Nucleus accumbens (tissue), 56 donors: ENCODE measurements at regions not wholly inside any gene's neighbourhood (a gene's known extent, or its start where the extent isn't known, plus 50 kb on each side); places are given as distances from the start of the nearest gene placed in this dataset.
"Not testable (repeated sequence)": the region's sequence is repeated elsewhere in the genome, so short reads cannot be mapped to it uniquely, and the experiment has no call there.

Source experiments
- DNase-seq, 56 donors: peaks; one replicate each; lab custom pipeline; 2025; lab: John Stamatoyannopoulos, UW

GRCh38 chr7:121504482-121504881, 108.4 kb upstream of the FAM3C start:
- no peak for DNase-seq

- no peak for DNase-seq
These were observed 107.6 kb upstream of the FAM3C start for GRCh38 chr7:121503730-121504129.

DNA sequence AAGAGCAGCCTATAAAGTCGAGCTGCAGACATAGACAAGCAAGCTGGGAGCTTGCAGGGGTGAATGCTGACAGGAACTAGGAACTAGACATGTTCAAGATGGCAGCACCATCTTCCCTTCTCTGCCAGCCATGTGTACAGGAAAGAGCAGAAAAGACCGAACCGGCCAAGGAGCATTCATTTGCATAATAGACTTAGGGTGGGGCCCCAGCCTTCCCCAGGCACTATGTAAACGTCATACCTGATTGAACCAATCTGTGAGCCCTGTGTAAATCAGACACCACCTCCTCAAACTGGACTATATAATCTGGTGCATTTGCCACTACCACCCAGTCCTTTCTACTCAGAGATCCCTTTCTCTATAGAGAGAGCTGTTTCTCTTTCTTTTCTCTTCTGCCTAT, 106.9 kb upstream of the FAM3C start:
- no peak for DNase-seq

DNA sequence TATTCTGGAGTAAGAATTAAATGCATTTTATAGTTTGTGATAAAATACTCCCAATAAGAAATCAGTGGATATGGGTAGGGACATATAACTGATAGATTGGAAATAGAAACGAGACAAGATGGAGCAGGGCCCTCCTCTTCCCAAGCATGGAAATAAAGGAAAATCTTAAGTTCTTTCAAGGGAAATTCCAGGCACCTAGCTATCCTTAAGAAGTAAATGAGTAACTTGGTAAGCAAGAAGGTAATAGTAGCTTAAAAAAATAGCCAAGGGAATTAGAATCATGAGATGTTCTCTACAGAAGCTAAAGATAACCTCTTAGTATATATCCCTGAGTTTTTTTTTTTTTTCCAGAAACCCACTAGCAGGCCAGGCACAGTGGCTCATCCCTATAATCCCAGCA, 105.5 kb upstream of the FAM3C start:
- DNase-seq, result no peak

GRCh38 chr7:121500360-121501058, 104.4 kb upstream of the FAM3C start:
- DNase-seq, result no peak

DNA sequence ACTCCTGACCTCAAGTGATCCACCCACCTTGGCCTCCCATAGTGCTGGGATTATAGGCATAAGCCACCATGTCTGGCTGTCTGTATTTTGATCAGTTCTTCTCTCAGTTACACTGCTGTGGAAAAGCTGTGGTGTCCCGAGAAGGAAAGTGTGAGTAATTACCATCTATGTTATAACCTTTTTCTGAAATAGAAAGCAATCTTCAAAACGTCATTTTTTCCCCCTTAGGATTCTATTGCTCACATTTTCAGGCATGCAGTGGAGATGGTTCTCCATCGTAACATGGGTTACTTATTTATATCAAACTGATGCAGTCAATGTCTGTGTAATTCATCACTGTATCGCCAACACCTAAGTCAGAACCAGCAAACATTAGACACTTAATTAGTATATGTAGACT, 103.5 kb upstream of the FAM3C start:
- no peak for DNase-seq

GRCh38 chr7:121498816-121499215, 102.7 kb upstream of the FAM3C start:
- DNase-seq, result no peak

DNA sequence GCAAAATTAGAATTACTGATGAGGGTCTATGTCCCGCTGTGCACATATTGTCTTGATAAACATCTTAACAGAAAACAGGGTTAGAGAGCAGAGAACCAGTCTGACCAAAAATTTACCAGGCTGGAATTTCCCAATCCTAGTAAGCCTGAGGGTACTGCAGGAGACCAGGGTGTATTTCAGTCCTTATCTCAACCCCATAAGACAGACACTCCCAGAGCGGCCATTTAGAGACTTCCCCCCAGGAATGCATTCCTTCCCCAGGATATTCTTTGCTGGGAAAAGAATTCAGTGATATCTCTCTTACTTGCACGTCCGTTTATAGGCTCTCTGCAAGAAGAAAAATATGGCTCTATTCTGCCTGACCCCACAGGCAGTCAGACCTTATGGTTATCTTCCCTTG, 101.4 kb upstream of the FAM3C start:
- not testable (repeated sequence) for DNase-seq

DNA sequence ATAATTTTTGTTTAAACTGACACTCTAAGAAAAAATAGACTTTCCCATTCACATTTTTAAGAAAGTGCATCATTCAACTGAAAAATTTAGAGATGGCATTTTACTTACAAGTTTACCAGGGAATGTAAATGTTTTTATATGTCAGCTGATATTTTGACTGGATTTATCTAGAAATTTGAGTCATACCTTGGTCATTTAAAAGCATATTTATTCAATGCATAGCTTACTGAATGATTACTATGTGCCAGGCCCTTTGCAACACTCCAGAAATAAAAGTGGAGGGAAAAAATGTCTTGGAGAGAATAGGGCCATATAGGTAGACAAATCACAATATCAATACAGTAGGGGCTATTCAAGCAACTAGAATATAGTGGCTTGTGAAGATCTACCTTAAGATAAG, 98.4 kb upstream of the FAM3C start:
- no peak for DNase-seq

GRCh38 chr7:121493553-121493952, 97.4 kb upstream of the FAM3C start:
- DNase-seq, result no peak

DNA sequence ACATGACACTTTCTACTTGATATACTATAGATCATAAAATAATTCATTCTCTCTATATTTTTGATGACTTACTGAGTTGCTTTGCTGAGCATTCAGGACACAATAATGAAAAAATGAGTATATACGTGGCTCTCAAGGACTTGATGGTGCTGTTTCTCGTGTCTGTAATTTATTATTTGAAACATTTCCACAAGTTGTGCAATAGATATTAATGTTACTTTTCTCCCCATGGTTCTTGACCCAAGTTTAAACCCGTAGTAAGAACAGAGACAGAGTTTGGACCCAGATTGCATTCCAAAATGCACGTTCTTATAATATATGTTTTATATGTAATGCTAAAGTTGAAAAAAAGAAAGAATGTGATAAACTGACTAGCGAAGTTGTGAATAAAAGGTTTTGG, 94.2 kb upstream of the FAM3C start:
- no peak for DNase-seq

GRCh38 chr7:121489440-121489839, 93.3 kb upstream of the FAM3C start:
- DNase-seq, result no peak

DNA sequence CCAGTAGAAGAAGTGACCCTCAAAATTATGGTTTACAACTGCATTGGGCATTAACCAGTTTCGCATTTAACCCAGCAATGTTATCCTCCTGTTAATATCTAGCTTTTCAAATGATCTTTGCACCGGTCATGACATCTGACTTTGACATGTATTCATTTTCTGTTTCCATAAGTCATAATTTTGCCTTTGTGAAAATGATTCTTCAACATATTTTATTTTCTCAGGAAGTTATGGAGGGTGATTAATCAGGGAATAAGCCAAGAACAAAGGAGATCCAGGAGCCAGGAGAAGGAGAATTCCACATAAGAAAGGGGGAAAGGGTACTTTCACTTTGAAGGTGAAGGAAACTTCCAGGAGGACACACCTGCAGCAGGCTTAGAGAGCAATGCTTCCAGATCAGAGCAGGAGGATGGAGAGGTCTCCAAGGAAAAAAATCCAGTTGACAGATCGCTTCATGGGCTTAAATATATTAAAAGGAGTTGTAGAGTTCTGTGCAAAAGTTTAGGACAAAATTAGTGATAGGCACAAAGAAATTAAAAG, 92.1 kb upstream of the FAM3C start:
- DNase-seq, result no peak

DNA sequence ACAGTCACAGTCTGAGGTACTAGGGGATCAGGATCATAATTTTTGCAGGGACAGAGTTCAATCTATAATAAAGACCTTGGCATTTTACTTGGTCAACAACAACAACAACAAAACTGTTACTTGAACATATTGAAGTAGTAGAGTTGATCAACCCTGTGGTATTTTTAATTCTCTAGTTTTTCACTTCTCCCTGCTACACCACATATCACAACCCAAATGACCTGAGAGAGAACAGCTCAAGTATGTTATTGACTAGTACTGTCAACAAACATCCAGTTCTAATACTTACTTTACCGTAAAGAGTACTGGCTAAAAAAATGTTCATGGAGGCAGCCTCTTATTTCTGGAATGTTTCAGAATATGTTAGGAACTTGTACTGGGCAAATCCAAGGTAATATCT, 90.5 kb upstream of the FAM3C start:
- no peak for DNase-seq

GRCh38 chr7:121485467-121486243, 89.5 kb upstream of the FAM3C start:
- peak in 35 of 56 donors; percentile 1 to 69 (median 21) for DNase-seq

DNA sequence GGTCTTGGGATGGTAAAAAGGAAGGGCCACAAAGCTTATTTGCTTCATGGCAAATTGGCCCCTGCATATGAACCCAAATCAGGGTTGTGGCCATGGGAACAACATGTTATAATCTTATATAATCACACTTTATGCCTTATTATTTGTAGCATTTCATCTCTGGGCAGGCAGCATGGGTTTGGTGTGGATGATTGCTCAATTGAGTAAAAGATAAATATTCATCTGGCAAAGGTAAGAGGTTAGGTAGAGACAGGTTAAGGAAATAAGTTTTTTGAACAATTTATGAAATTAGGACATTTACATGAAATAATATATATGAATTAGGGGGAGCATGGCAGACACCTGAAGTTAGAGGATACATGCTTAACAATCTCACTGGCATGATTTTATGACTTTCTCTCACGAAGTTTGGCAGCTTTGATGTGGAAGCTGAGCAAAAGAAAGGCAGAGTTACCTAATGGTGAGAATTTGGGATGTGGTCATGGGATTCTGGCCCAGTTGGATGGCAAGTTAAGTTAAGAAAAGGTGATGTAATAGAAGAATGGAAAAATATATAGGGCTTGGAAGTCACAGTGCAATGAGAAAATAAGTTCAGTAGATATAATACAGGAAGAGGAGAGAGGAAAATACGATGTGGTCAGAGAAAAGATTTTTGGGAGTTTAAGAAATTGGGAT, 88.1 kb upstream of the FAM3C start:
- no peak for DNase-seq

- peak in 1 of 56 donors; percentile 5 for DNase-seq
These were observed 84.6 kb upstream of the FAM3C start for GRCh38 chr7:121480566-121481335.

- no peak for DNase-seq
These were observed 84.0 kb upstream of the FAM3C start for GRCh38 chr7:121480058-121480457.

DNA sequence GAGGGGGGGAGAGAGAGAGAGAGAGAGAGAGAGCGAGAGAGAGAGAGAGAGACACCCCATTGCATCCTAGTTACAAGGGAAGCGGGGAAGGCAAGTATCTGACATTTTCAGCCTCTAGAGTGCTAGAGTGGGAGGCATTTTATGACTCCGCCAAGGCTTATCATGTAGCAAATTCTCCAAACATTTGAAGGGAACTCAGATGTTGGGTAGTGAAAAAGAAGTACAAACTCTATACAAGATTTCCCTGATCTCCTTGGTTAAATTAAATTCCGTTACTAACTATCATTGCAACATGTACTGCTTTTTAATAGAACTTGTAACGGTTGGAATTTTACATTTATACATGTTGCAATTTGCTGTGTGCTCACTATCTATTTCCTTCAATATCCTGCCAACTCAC, 83.4 kb upstream of the FAM3C start:
- no peak for DNase-seq

DNA sequence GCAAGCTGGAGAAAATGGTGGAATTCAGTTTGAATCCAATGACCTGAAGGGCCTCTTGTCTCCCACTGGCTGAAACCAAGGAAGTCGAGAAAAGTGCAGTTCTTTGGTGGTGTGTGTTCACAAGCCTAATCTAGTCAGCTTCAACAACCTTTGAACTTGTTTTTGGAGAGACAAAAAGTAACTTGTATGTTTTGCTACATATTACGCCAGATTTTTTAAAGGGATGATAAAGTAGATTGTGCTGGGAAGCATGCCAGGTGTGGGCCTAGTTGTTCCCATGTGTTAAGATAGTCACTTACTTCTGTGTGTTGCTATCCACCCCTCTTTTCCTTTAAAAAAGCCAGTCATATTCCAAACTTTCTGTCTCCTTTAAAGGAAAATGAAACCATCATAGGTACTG, 79.7 kb upstream of the FAM3C start:
- DNase-seq, result no peak

DNA sequence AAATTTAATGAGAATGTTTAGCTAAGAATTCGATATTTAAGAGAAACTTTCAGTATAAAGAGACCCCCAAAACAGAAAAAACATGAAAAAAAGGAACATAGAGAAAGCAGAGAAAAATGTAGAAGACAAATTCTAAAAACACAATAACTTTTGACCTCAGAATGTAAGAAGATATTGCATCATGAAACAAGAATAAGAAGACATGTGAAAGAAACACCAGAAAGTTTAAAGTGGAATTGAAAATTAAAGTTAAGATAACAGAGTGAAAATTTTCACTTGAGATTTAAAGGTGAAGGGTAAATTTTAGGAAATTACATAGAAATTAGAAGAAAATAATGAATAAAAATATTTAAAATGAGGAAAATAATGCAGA, 78.2 kb upstream of the FAM3C start:
- no peak for DNase-seq
